ENCODE measurements at regions not wholly inside any gene's neighbourhood (a gene's known extent, or its start where the extent isn't known, plus 50 kb on each side); places are given as distances from the start of the nearest gene placed in this dataset.

DNA sequence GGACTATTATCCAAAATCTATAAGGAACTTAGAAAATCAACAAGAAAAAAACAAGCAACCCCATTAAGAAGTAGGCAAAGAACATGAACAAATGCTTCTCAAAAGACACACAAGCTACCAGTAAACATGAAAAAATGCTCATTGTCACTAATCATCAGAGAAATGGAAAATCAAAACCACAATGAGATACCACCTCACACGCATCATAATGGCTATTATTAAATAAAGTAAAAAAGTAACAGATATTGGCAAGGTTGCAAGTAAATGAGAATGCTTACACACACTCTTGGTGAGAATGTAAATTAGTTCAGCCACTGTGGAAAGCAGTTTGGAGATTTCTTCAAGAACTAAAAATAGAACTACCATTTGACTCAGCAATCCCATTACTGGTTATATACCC, 167.0 kb upstream of the DMRTA1 start:
- Mint-ChIP-seq H3K9me3 (no peaks in the 10 kb centered on the region), H3K27ac (no peak overlapping the region), H3K4me3 (no peak overlapping the region), H3K4me1 (ENCODE audit: low read depth) (no peaks in the 10 kb centered on the region), H3K27me3 (ENCODE audit: low read depth) (no peaks in the 10 kb centered on the region), H3K36me3 (ENCODE audit: low read depth) (no peaks in the 10 kb centered on the region)
- DNase-seq (ENCODE audit: low spot score) = no peak

DNA sequence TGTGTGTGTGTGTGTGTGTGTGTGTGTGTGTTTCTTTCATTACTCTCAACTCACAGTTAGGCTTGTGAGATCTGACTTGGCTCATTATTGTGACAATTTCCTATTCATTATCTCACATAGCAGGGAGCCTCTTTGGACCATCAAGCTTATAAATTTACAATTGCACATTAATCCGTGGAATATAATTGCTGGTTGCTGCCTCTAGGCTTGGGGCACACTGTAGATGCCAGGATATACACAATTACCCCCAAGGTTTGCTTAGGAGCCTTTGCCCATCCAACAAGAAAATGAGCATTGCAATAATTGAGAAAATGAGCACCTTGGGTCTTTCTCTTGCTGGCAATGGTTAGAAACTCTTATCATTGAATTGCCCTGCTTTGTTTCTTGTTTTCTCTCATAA, 161.6 kb upstream of the DMRTA1 start:
- no peaks in the 10 kb centered on the region for H3K36me3 Mint-ChIP-seq (ENCODE audit: low read depth)
- no peaks in the 10 kb centered on the region for H3K4me1 Mint-ChIP-seq (ENCODE audit: low read depth)
- no peaks in the 10 kb centered on the region for H3K27me3 Mint-ChIP-seq (ENCODE audit: low read depth)
- H3K4me3 Mint-ChIP-seq = no peak overlapping the region
- no peak overlapping the region for H3K27ac Mint-ChIP-seq
- DNase-seq (ENCODE audit: low spot score) = no peak
- no peaks in the 10 kb centered on the region for H3K9me3 Mint-ChIP-seq

DNA sequence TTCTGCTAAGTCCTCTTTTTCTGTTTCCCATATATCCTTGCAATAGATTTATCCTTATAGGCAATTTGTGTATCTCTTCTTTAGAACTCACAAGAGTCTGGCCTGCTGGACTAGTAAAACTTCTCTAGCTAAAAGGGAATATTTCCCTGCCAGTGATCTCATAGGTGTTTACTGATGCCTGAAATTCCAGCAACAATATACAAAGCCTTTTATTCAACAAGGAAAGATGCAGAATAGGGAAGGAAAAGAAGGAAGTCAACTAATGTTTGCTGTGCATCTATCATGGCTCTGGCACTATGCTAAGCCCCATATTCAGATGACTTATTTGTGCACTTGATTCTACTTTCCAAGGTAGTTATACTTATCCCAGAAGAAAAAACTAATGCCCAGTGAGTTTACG, 160.0 kb upstream of the DMRTA1 start:
- no peak overlapping the region for H3K27ac Mint-ChIP-seq
- no peak overlapping the region for H3K4me3 Mint-ChIP-seq
- H3K36me3 Mint-ChIP-seq (ENCODE audit: low read depth) = no peaks in the 10 kb centered on the region

DNA sequence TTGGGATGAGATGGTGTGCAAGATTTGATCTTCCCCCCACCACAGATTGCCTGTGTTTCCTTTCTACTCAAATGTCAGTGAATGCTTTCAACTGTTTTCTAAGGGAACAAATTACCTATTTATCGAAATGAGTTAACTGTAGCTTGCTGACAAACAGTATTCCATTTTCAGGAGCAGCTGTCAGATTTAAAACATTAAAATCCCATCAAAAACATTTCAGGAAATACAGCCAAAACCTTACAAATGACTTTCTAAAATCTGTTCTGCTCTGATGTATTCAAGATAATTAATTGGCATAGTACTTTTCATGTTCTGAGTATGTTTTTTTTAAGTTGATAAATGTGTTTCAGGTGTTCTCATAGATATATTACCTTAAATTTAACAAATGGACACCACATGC, 158.0 kb upstream of the DMRTA1 start:
- Mint-ChIP-seq H3K27ac (no peak overlapping the region), H3K27me3 (ENCODE audit: low read depth) (no peaks in the 10 kb centered on the region), H3K4me3 (no peak overlapping the region), H3K9me3 (no peaks in the 10 kb centered on the region), H3K36me3 (ENCODE audit: low read depth) (no peaks in the 10 kb centered on the region), H3K4me1 (ENCODE audit: low read depth) (no peaks in the 10 kb centered on the region)
- DNase-seq (ENCODE audit: low spot score) = no peak

More for the DNA sequence above, 160.0 kb upstream of the DMRTA1 start:
- no peaks in the 10 kb centered on the region for H3K4me1 Mint-ChIP-seq (ENCODE audit: low read depth)
- no peak for DNase-seq (ENCODE audit: low spot score)
- no peaks in the 10 kb centered on the region for H3K27me3 Mint-ChIP-seq (ENCODE audit: low read depth)
- no peaks in the 10 kb centered on the region for H3K9me3 Mint-ChIP-seq

DNA sequence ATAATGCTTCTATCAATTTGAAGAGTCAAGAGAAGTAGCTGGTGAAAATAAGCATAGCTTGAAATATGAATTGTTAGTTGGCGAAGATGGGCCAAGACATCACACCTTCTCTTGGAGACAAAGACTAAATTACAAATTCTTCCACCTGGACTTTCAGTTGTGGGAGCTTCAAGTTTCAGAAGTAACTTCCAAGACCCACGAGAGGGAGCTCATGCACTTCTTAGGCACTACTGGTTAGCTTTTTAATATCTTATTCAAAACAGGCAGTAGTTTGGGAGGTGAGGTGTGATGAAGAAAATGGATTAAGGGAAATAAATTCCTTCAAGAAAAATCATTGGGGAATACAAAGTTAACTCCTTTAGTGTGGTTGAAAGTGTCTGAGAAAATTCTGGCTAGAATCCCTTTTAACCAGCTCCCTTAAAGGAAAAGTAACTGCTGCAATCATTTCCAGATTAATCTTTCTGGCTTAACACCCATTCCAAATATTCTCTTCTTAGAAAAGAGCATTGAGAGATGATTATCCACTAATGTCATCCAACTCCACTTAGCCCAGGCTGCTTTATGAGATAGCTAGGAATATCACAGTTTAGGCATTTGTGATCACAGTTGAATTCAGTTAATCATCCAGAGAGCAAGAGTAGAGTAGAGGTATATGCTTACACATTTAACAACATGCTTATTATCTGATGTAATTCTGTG, 139.5 kb upstream of the DMRTA1 start:
- Mint-ChIP-seq H3K9me3 (no peaks in the 10 kb centered on the region), H3K4me1 (ENCODE audit: low read depth) (no peaks in the 10 kb centered on the region), H3K27me3 (ENCODE audit: low read depth) (no peaks in the 10 kb centered on the region)

DNA sequence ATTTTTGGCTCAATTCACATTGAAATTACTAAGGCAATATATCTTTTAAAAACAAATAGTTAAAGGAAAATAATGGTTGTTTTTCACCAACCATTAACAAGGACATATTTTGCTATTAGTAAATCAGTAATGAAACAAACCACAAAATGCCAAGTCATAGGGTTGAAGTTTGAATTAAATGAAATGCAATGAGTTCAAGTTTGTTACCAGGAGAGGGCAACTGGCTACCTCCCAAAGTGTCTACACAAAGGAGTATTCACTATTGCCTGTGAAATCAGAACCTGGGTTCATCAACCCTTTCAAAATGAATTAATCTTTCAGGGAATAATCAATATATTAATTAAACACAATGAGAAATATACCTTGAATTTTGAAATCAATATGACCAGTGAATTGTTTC, 138.4 kb upstream of the DMRTA1 start:
- Mint-ChIP-seq H3K36me3 (ENCODE audit: low read depth) (no peaks in the 10 kb centered on the region), H3K9me3 (no peaks in the 10 kb centered on the region), H3K27me3 (ENCODE audit: low read depth) (no peaks in the 10 kb centered on the region), H3K4me3 (no peak overlapping the region), H3K27ac (no peak overlapping the region), H3K4me1 (ENCODE audit: low read depth) (no peaks in the 10 kb centered on the region)
- DNase-seq (ENCODE audit: low spot score) = no peak

More for the DNA sequence above, 139.5 kb upstream of the DMRTA1 start:
- H3K27ac Mint-ChIP-seq = no peak overlapping the region
- H3K4me3 Mint-ChIP-seq = no peak overlapping the region
- DNase-seq (ENCODE audit: low spot score) = no peak
- no peaks in the 10 kb centered on the region for H3K36me3 Mint-ChIP-seq (ENCODE audit: low read depth)

DNA sequence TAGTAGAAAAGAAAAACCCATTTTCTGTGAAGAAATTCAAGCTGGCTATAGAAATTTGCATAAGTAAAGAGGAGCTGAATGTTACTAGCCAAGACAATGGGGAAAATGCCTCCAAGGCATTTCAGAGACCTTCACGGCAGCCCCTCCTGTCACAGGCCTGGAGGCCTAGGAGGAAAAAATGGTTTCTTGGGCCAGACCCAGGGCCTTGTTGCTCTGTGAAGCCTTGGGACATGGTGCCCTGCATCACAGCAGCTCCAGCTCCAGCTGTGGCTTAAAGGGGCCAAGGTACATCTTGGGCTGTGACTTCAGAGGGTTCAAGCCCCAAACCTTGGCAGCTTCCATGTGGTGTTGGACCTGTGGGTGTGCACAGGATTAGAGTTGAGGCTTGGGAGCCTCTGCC, 130.0 kb upstream of the DMRTA1 start:
- no peak for DNase-seq (ENCODE audit: low spot score)
- Mint-ChIP-seq H3K36me3 (ENCODE audit: low read depth) (no peaks in the 10 kb centered on the region), H3K27me3 (ENCODE audit: low read depth) (no peaks in the 10 kb centered on the region), H3K9me3 (peaks cover 8% of the 10 kb centered on the region), H3K4me3 (no peak overlapping the region), H3K27ac (no peak overlapping the region), H3K4me1 (ENCODE audit: low read depth) (no peaks in the 10 kb centered on the region)

DNA sequence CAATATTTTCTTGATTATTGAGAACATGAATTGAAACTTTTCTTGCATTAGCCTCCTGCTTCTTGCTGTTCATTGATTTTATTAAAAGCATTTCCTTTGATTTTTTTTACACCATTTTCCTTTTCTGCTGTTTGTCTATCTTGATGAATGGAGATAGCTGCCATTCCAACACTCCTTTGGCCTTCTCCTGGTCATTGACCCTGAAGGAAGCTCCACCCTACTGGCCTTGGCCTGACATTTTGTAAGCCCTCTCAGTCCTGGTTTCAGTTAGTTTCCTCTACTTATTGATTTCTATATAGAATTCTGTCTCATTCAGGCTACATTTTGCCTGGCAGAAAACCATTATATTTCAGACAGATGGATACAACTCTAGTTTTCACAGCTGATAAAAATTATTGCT, 115.1 kb upstream of the DMRTA1 start:
- Mint-ChIP-seq H3K4me3 (no peak overlapping the region), H3K27ac (no peak overlapping the region), H3K36me3 (ENCODE audit: low read depth) (no peaks in the 10 kb centered on the region), H3K27me3 (ENCODE audit: low read depth) (no peaks in the 10 kb centered on the region), H3K4me1 (ENCODE audit: low read depth) (no peaks in the 10 kb centered on the region), H3K9me3 (no peaks in the 10 kb centered on the region)
- no peak for DNase-seq (ENCODE audit: low spot score)

DNA sequence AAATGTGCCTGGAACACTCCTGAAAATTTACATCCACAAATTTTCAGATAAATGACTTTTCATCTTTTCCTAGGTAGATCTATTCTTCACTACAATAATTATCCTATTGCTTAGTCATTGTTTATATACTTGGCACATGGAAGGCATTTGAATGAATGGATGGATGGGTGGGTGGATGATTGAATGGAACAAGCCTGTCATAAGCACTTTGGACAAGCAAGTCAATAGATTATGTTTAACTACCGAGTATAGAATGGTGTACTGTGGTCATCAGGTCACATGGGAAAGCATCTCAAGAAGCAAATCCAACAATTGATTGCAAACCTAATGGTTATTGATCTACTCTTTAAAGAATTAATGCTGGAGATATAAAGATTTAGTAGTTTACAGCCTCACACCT, 114.4 kb upstream of the DMRTA1 start:
- no peak for DNase-seq (ENCODE audit: low spot score)
- H3K9me3 Mint-ChIP-seq = no peaks in the 10 kb centered on the region
- no peak overlapping the region for H3K27ac Mint-ChIP-seq
- H3K27me3 Mint-ChIP-seq (ENCODE audit: low read depth) = no peaks in the 10 kb centered on the region
- no peaks in the 10 kb centered on the region for H3K36me3 Mint-ChIP-seq (ENCODE audit: low read depth)
- H3K4me1 Mint-ChIP-seq (ENCODE audit: low read depth) = no peaks in the 10 kb centered on the region
- no peak overlapping the region for H3K4me3 Mint-ChIP-seq

DNA sequence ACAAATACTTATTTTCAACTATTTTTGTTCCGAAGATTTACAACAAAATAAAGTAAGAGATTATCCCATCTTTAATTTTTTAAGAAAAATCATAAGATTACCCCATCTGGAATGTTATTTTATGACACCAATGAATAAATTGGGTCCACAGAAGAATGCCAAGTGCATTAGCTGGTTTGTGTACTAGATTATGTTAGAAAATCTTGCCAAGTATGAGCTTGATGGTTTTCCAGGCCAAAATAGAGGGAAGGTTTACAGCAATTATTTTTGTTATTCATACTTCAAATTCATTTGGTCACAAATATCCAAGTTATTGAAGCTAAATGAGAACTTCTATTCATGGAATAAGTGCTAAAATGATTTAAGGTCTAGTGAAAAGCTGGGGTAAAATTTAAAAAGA, 109.4 kb upstream of the DMRTA1 start:
- no peak for DNase-seq (ENCODE audit: low spot score)
- Mint-ChIP-seq H3K27me3 (ENCODE audit: low read depth) (no peaks in the 10 kb centered on the region), H3K27ac (no peak overlapping the region), H3K36me3 (ENCODE audit: low read depth) (no peaks in the 10 kb centered on the region), H3K4me1 (ENCODE audit: low read depth) (no peaks in the 10 kb centered on the region), H3K4me3 (no peak overlapping the region), H3K9me3 (no peaks in the 10 kb centered on the region)

DNA sequence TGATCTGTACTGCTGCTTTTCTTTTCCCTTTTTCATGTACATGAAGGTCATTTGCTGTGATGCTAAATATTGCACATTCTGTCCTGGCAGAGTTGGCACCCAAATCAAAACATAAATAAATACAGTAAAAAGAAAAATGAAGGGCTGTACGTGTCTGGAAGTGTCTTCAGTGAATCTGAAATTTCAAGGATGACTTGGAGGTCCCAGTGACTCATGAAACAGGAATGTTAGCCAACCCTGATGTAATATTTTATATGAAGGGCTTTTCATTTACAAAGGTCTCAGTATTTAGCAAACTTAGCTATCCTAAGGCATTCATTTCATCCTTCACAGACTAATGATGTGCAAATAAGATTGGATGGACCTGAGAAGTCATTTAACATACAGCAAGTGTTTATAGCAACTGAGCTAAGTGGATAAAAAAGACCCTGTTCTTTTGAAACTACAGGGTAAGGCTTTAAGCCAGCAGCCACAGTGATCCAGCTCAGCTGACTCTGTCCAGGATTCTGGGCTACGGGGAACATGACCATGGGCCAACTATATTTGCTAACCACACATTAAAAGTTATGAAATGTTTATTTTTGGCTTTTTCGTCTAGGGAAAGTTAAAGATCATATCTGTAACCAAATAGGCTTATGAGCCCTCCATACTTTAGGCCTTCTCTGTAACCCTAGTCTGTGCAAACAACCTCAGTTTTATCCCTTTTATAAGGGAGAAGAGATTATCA, 104.0 kb upstream of the DMRTA1 start:
- Mint-ChIP-seq H3K4me1 (ENCODE audit: low read depth) (no peaks in the 10 kb centered on the region), H3K27ac (no peak overlapping the region), H3K4me3 (no peak overlapping the region), H3K36me3 (ENCODE audit: low read depth) (no peaks in the 10 kb centered on the region), H3K27me3 (ENCODE audit: low read depth) (no peaks in the 10 kb centered on the region), H3K9me3 (no peaks in the 10 kb centered on the region)
- no peak for DNase-seq (ENCODE audit: low spot score)

DNA sequence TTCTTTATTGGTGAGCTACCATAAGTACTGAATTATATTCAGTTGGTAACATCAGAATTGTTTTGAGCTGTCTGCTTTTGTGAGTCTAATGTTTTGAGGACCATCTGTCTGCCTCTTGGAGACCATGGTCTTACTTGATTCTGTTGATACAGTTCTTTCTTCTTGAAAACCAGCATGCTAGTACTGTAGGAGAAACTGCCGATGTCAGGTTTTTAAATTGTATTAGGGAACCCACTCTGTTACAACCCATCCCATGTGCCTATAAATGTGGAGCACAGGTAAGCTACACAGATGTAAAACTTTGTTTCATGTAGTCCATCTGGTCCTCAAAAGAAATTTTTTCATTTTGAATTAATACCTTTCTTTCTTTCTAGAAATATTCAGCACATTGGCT, 103.4 kb upstream of the DMRTA1 start:
- Mint-ChIP-seq H3K27ac (no peak overlapping the region), H3K4me3 (no peak overlapping the region), H3K4me1 (ENCODE audit: low read depth) (no peaks in the 10 kb centered on the region), H3K9me3 (no peaks in the 10 kb centered on the region), H3K36me3 (ENCODE audit: low read depth) (no peaks in the 10 kb centered on the region), H3K27me3 (ENCODE audit: low read depth) (no peaks in the 10 kb centered on the region)
- DNase-seq (ENCODE audit: low spot score) = no peak

DNA sequence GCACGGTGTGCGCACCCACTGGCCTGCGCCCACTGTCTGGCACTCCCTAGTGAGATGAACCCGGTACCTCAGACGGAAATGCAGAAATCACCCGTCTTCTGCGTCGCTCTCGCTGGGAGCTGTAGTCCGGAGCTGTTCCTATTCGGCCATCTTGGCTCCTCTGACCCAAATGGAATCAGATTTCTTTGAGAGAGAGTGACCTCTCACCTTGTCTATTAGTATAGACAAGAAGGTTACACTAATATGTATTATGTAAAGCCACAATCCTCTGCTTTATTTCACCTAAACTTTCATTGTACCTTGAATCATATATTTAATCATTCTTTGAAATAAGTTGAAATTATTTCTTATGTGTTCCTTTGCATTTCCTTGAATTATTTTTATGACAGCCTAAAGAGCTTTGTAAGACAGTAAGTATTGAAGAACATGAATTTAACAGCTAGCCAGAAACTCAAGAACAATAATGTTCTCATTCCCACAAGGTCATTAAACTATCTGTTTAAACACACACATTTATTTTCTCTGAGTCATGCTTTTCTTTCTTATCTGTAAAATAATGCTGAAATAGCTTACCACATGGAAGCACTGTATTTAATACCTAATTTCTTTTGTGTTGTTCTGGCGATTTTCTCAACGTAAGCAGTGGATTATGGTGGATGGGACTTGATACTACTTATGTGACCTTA, 91.8 kb upstream of the DMRTA1 start:
- H3K9me3 Mint-ChIP-seq = peaks cover 13% of the 10 kb centered on the region
- no peaks in the 10 kb centered on the region for H3K4me1 Mint-ChIP-seq (ENCODE audit: low read depth)
- no peak overlapping the region for H3K27ac Mint-ChIP-seq
- no peak overlapping the region for H3K4me3 Mint-ChIP-seq
- no peaks in the 10 kb centered on the region for H3K36me3 Mint-ChIP-seq (ENCODE audit: low read depth)
- no peaks in the 10 kb centered on the region for H3K27me3 Mint-ChIP-seq (ENCODE audit: low read depth)
- DNase-seq (ENCODE audit: low spot score) = no peak

DNA sequence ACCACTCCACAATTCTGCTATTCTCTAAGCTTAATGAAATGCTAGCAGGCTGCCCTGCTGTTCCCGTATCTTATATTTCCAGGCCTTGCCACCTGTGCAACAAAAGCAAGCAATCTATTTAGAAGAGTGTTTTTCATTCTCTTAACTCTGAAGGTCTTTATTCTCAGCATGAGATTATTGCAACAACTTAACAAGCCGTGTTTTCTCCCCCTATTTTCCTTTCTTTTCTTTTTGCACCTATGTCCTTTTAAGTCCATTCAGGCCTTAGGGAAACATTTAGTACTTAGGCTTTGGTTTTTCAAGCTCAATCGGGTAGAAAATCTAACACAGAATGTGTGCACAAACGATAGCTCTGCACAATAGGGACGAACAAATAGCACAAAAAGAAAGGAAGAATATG, 89.6 kb upstream of the DMRTA1 start:
- no peak overlapping the region for H3K4me3 Mint-ChIP-seq
- peaks cover 13% of the 10 kb centered on the region for H3K9me3 Mint-ChIP-seq
- H3K27me3 Mint-ChIP-seq (ENCODE audit: low read depth) = no peaks in the 10 kb centered on the region
- H3K27ac Mint-ChIP-seq = no peak overlapping the region
- no peaks in the 10 kb centered on the region for H3K4me1 Mint-ChIP-seq (ENCODE audit: low read depth)
- DNase-seq (ENCODE audit: low spot score) = no peak
- no peaks in the 10 kb centered on the region for H3K36me3 Mint-ChIP-seq (ENCODE audit: low read depth)

All from T-helper 2 cell treated with Interferon-gamma antibody and Interleukin-4, amounts not matched to agents 5 μg/mL and 100 μg/mL, for 36 hours (primary cell).